ENCODE measurements at regions not wholly inside any gene's neighbourhood (a gene's known extent, or its start where the extent isn't known, plus 50 kb on each side); places are given as distances from the start of the nearest gene placed in this dataset.

- DNase-seq (ENCODE audit: low read depth) = no peak
Measured at GRCh38 chr5:17893026-17893635, 258.9 kb downstream of the TAF11L14 start.

GRCh38 chr5:17895288-17896033 is 261.2 kb downstream of the TAF11L14 start:
- no peak for DNase-seq (ENCODE audit: low read depth)

- DNase-seq (ENCODE audit: low read depth) = no peak
Measured at GRCh38 chr5:17896605-17897004, 262.3 kb downstream of the TAF11L14 start.

GRCh38 chr5:17897776-17898175 is 263.5 kb downstream of the TAF11L14 start:
- DNase-seq (ENCODE audit: low read depth) = no peak

GRCh38 chr5:17898766-17899165 is 264.5 kb downstream of the TAF11L14 start:
- no peak for DNase-seq (ENCODE audit: low read depth)

GRCh38 chr5:17907094-17907493 is 272.8 kb downstream of the TAF11L14 start:
- no peak for DNase-seq (ENCODE audit: low read depth)

GRCh38 chr5:17910318-17910717 is 276.1 kb downstream of the TAF11L14 start:
- no peak for DNase-seq (ENCODE audit: low read depth)

GRCh38 chr5:17912794-17913193 is 278.5 kb downstream of the TAF11L14 start:
- DNase-seq (ENCODE audit: low read depth) = no peak

- no peak for DNase-seq (ENCODE audit: low read depth)
Measured at GRCh38 chr5:17916446-17916845, 282.2 kb downstream of the TAF11L14 start.

GRCh38 chr5:17917465-17917864 is 283.2 kb downstream of the TAF11L14 start:
- no peak for DNase-seq (ENCODE audit: low read depth)

GRCh38 chr5:17918373-17919104 is 284.3 kb downstream of the TAF11L14 start:
- DNase-seq (ENCODE audit: low read depth) = no peak

GRCh38 chr5:17925276-17925675 is 291.0 kb downstream of the TAF11L14 start:
- DNase-seq (ENCODE audit: low read depth) = no peak

GRCh38 chr5:17928581-17928981 is 294.3 kb downstream of the TAF11L14 start:
- no peak for DNase-seq (ENCODE audit: low read depth)

GRCh38 chr5:17929171-17929570 is 294.9 kb downstream of the TAF11L14 start:
- DNase-seq (ENCODE audit: low read depth) = no peak

- no peak for DNase-seq (ENCODE audit: low read depth)
Measured at GRCh38 chr5:17930346-17930745, 296.1 kb downstream of the TAF11L14 start.

GRCh38 chr5:17944046-17944445 is 309.8 kb downstream of the TAF11L14 start:
- no peak for DNase-seq (ENCODE audit: low read depth)

GRCh38 chr5:17947029-17947428 is 312.8 kb downstream of the TAF11L14 start:
- no peak for DNase-seq (ENCODE audit: low read depth)

GRCh38 chr5:17951392-17952169 is 317.3 kb downstream of the TAF11L14 start:
- no peak for DNase-seq (ENCODE audit: low read depth)

GRCh38 chr5:17952231-17952630 is 318.0 kb downstream of the TAF11L14 start:
- DNase-seq (ENCODE audit: low read depth) = no peak

- DNase-seq (ENCODE audit: low read depth) = no peak
Measured at GRCh38 chr5:17964067-17964466, 329.8 kb downstream of the TAF11L14 start.

GRCh38 chr5:17966640-17967402 is 332.6 kb downstream of the TAF11L14 start:
- DNase-seq (ENCODE audit: low read depth) = no peak

- no peak for DNase-seq (ENCODE audit: low read depth)
Measured at GRCh38 chr5:17976404-17976803, 342.1 kb downstream of the TAF11L14 start.

Data from stimulated activated CD8-positive, alpha-beta memory T cell treated with anti-CD3 and anti-CD28 coated beads, Interleukin-4, amount 100 ng/mL, for 24 hours (primary cell).